Mammary epithelial cell (primary cell): ENCODE measurements at regions not wholly inside any gene's neighbourhood (a gene's known extent, or its start where the extent isn't known, plus 50 kb on each side); places are given as distances from the start of the nearest gene placed in this dataset.

ENCODE experiments used
- EZH2 ChIP-seq: IDR thresholded peaks from 2 replicates; pipeline ENCODE4 v1.6.1; 2012; ENCODE audit warnings: low read length, inconsistent platforms, borderline replicate concordance
- TF ChIP-seq, protein P1 (sequence below), 2 donors: IDR thresholded peaks in 1 of 2; conservative IDR thresholded peaks in 1 of 2; 2 replicates each; pipeline ENCODE4 v1.5.1; 2011 to 2012; ENCODE audit warnings: inconsistent platforms in 2 of 2, low read length in 2 of 2, mild to moderate bottlenecking in 2 of 2, control low read depth in 1 of 2, low read depth in 1 of 2; ENCODE audit not compliant: insufficient read depth in 1 of 2; ENCODE audit errors: extremely low read depth in 1 of 2

- TF ChIP-seq, protein P1, sequence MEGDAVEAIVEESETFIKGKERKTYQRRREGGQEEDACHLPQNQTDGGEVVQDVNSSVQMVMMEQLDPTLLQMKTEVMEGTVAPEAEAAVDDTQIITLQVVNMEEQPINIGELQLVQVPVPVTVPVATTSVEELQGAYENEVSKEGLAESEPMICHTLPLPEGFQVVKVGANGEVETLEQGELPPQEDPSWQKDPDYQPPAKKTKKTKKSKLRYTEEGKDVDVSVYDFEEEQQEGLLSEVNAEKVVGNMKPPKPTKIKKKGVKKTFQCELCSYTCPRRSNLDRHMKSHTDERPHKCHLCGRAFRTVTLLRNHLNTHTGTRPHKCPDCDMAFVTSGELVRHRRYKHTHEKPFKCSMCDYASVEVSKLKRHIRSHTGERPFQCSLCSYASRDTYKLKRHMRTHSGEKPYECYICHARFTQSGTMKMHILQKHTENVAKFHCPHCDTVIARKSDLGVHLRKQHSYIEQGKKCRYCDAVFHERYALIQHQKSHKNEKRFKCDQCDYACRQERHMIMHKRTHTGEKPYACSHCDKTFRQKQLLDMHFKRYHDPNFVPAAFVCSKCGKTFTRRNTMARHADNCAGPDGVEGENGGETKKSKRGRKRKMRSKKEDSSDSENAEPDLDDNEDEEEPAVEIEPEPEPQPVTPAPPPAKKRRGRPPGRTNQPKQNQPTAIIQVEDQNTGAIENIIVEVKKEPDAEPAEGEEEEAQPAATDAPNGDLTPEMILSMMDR (conservative IDR thresholded peaks at IDR 0.05 in 1 of 2, IDR thresholded peaks at IDR 0.05 in 1 of 2; ENCODE audit: extremely low read depth in 1 of 2, insufficient read depth in 1 of 2, low read depth in 1 of 2, low read length in 2 of 2) = peak; percentile 64 to 72
- TF ChIP-seq EZH2 = no peak
These were observed 53.1 kb upstream of the TYRP1 start for GRCh38 chr9:12640016-12640587.
